Keratinocyte (primary cell): ENCODE measurements at regions not wholly inside any gene's neighbourhood (a gene's known extent, or its start where the extent isn't known, plus 50 kb on each side); places are given as distances from the start of the nearest gene placed in this dataset.

Experiments
- DNase-seq: peaks from one replicate; pipeline ENCODE4 v3.0.0-alpha.2; 2011; ENCODE audit warnings: low read depth, missing footprints, low spot score
- FAIRE-seq: peaks from 2 replicates; lab custom pipeline; 2011; peaks lifted over from hg19 to GRCh38; lab: Jason Lieb, UNC
- H2AFZ ChIP-seq: 2 replicates; pipeline ENCODE4 v1.6.0; 2012; ENCODE audit warnings: low read length, control low read depth, inconsistent platforms; ENCODE audit not compliant: control insufficient read depth
- H3K27ac ChIP-seq: 2 replicates; pipeline ENCODE4 v1.5.1; 2011; ENCODE audit warnings: low read length; ENCODE audit not compliant: control insufficient read depth, insufficient read depth
- H3K27me3 ChIP-seq: 3 replicates; pipeline ENCODE4 v1.6.0; 2011; ENCODE audit warnings: low read length; ENCODE audit not compliant: control insufficient read depth, insufficient read depth; ENCODE audit errors: extremely low read depth
- H3K36me3 ChIP-seq, 2 experiments: 2 replicates in 1 of 2; 3 replicates in 1 of 2; pipeline ENCODE4 v1.5.1; 2011; ENCODE audit warnings: low read length in 2 of 2, mild to moderate bottlenecking in 1 of 2; ENCODE audit not compliant: control insufficient read depth in 2 of 2, insufficient read depth in 2 of 2; ENCODE audit errors: extremely low read depth in 1 of 2
- H3K4me1 ChIP-seq: 3 replicates; pipeline ENCODE4 v1.5.1; 2011; ENCODE audit warnings: low read length; ENCODE audit not compliant: control insufficient read depth, insufficient read depth; ENCODE audit errors: extremely low read depth
- H3K4me2 ChIP-seq: 3 replicates; pipeline ENCODE4 v1.6.0; 2011; ENCODE audit warnings: low read depth, low read length; ENCODE audit not compliant: control insufficient read depth, insufficient read depth; ENCODE audit errors: extremely low read depth
- H3K4me3 ChIP-seq, 3 experiments: fragments of 200-600 bp in 1 of 3; sonication (generic) in 1 of 3; 2 replicates in 2 of 3; 3 replicates in 1 of 3; pipeline ENCODE4 v1.5.1; 2011 to 2016; ENCODE audit warnings: low read length in 3 of 3, mild to moderate bottlenecking in 3 of 3, control low read depth in 2 of 3, inconsistent platforms in 1 of 3, low read depth in 1 of 3, mixed read lengths in 1 of 3, mixed run types in 1 of 3, moderate library complexity in 1 of 3; ENCODE audit not compliant: control insufficient read depth in 2 of 3, insufficient read depth in 2 of 3; ENCODE audit errors: extremely low read depth in 1 of 3
- H3K79me2 ChIP-seq: 2 replicates; pipeline ENCODE4 v1.6.0; 2012; ENCODE audit warnings: low read length; ENCODE audit not compliant: control insufficient read depth, insufficient read depth
- H3K9ac ChIP-seq: 3 replicates; pipeline ENCODE4 v1.6.0; 2011; ENCODE audit warnings: low read length; ENCODE audit not compliant: control insufficient read depth, insufficient read depth; ENCODE audit errors: extremely low read depth
- H3K9me1 ChIP-seq: 3 replicates; pipeline ENCODE4 v1.6.0; 2011; ENCODE audit warnings: low read length; ENCODE audit not compliant: control insufficient read depth, insufficient read depth; ENCODE audit errors: extremely low read depth
- H3K9me3 ChIP-seq: 2 replicates; pipeline ENCODE4 v1.5.1; 2012; ENCODE audit warnings: low read depth, low read length; ENCODE audit not compliant: control insufficient read depth
- H4K20me1 ChIP-seq: 3 replicates; pipeline ENCODE4 v1.6.0; 2011; ENCODE audit warnings: low read length; ENCODE audit not compliant: control insufficient read depth, insufficient read depth; ENCODE audit errors: extremely low read depth
- EZH2 ChIP-seq: IDR thresholded peaks from one replicate; pipeline ENCODE4 v1.6.1; 2012; ENCODE audit warnings: inconsistent platforms, mild to moderate bottlenecking, low read length, moderate library complexity
- dilution Hi-C: fragments of 300-500 bp; cut with MboI; formaldehyde crosslinking; loops from one replicate; pipeline ENCODE4 v1.7.0; 2020; ENCODE audit warnings: low sequenced_read_pairs; ENCODE audit not compliant: extremely low pct_ligation_motif_present
- TF ChIP-seq, protein P1 (sequence below), 3 experiments: IDR thresholded peaks in 1 of 3; conservative IDR thresholded peaks in 1 of 3; optimal IDR thresholded peaks in 1 of 3; 2 replicates in 2 of 3; 3 replicates in 1 of 3; pipeline versions ENCODE3 to v1.5.1; 2011; ENCODE audit warnings: low read length in 3 of 3, mild to moderate bottlenecking in 3 of 3, moderate library complexity in 2 of 3, control low read depth in 1 of 3, inconsistent platforms in 1 of 3; ENCODE audit not compliant: insufficient read depth in 2 of 3; ENCODE audit errors: extremely low read depth in 1 of 3

DNA sequence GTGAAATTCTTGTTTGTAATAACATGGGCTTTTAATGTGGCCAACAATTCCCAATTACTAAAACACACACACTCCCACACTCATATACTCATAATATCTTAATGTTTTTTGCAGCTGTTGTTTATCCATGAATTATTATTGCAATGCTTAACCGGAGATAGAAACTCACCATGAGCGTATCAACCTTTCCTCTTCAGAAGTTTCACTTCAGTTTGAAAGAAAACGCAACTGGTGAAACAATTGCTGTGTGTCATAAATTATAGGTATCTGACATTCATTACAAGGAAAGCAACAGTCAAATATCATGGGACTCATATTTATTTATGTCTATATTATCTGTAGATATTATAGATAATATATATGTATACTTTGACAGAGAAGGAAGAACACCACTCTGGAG is 104.1 kb downstream of the HDGFL1 start:
- dilution Hi-C loops: no loop called here
- H3K9me3 ChIP-seq: no peaks in the 10 kb centered on the region
- H3K27ac ChIP-seq: no peak overlapping the region

GRCh38 chr6:22680950-22681349 is 111.6 kb downstream of the HDGFL1 start:
- FAIRE-seq (no peak), DNase-seq (no peak)
- H3K9me3 ChIP-seq: no peaks in the 10 kb centered on the region
- no peak overlapping the region for H3K4me3 ChIP-seq
- H3K79me2 ChIP-seq: no peaks in the 10 kb centered on the region
- no peak for TF ChIP-seq EZH2
- TF ChIP-seq, protein P1, sequence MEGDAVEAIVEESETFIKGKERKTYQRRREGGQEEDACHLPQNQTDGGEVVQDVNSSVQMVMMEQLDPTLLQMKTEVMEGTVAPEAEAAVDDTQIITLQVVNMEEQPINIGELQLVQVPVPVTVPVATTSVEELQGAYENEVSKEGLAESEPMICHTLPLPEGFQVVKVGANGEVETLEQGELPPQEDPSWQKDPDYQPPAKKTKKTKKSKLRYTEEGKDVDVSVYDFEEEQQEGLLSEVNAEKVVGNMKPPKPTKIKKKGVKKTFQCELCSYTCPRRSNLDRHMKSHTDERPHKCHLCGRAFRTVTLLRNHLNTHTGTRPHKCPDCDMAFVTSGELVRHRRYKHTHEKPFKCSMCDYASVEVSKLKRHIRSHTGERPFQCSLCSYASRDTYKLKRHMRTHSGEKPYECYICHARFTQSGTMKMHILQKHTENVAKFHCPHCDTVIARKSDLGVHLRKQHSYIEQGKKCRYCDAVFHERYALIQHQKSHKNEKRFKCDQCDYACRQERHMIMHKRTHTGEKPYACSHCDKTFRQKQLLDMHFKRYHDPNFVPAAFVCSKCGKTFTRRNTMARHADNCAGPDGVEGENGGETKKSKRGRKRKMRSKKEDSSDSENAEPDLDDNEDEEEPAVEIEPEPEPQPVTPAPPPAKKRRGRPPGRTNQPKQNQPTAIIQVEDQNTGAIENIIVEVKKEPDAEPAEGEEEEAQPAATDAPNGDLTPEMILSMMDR (optimal IDR thresholded peaks at IDR 0.05 in 1 of 3, IDR thresholded peaks at IDR 0.05 in 1 of 3, conservative IDR thresholded peaks at IDR 0.05 in 1 of 3; ENCODE audit: extremely low read depth in 1 of 3, insufficient read depth in 2 of 3, low read length in 3 of 3): no peak
- no peaks in the 10 kb centered on the region for H3K27me3 ChIP-seq
- H2AFZ ChIP-seq: no peak overlapping the region
- H3K9ac ChIP-seq: no peak overlapping the region
- no peak overlapping the region for H3K4me2 ChIP-seq
- no peaks in the 10 kb centered on the region for H3K9me1 ChIP-seq
- no peaks in the 10 kb centered on the region for H3K4me1 ChIP-seq
- H4K20me1 ChIP-seq: no peaks in the 10 kb centered on the region
- dilution Hi-C loops: no loop called here
- no peak overlapping the region for H3K27ac ChIP-seq
- H3K36me3 ChIP-seq: no peaks in the 10 kb centered on the region

More for the DNA sequence above, 104.1 kb downstream of the HDGFL1 start:
- Histone ChIP-seq H3K4me1 (no peaks in the 10 kb centered on the region), H2AFZ (no peak overlapping the region), H3K4me3 (no peak overlapping the region), H3K36me3 (no peaks in the 10 kb centered on the region), H3K9me1 (no peaks in the 10 kb centered on the region), H3K9ac (no peak overlapping the region), H3K79me2 (no peaks in the 10 kb centered on the region), H4K20me1 (no peaks in the 10 kb centered on the region), H3K27me3 (no peaks in the 10 kb centered on the region), H3K4me2 (no peak overlapping the region)
- no peak for DNase-seq
- no peak for FAIRE-seq
- no peak for TF ChIP-seq EZH2
- TF ChIP-seq, protein P1 (optimal IDR thresholded peaks at IDR 0.05 in 1 of 3, IDR thresholded peaks at IDR 0.05 in 1 of 3, conservative IDR thresholded peaks at IDR 0.05 in 1 of 3; ENCODE audit: extremely low read depth in 1 of 3, insufficient read depth in 2 of 3, low read length in 3 of 3): no peak
